ENCODE measurements at regions not wholly inside any gene's neighbourhood (a gene's known extent, or its start where the extent isn't known, plus 50 kb on each side); places are given as distances from the start of the nearest gene placed in this dataset.

DNA sequence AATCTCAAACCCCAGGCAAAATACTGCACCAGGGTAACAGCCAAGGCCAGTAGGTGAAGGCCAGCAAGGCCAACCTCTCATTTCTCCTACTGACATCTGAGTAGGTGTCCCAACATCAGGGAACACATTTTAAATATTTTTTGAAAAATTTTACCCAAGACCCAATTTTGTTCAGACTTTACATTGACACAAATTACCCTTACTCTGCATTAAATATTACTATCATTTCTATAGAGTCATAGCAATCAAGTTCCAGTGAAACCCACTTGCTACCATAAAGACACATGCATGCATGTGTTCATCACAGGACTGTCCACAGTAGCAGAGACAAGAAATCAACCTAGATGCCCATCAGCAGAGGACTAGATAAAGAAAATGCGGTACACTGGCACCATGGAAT, 99.9 kb downstream of the NRN1 start:
- TF ChIP-seq, protein P1, sequence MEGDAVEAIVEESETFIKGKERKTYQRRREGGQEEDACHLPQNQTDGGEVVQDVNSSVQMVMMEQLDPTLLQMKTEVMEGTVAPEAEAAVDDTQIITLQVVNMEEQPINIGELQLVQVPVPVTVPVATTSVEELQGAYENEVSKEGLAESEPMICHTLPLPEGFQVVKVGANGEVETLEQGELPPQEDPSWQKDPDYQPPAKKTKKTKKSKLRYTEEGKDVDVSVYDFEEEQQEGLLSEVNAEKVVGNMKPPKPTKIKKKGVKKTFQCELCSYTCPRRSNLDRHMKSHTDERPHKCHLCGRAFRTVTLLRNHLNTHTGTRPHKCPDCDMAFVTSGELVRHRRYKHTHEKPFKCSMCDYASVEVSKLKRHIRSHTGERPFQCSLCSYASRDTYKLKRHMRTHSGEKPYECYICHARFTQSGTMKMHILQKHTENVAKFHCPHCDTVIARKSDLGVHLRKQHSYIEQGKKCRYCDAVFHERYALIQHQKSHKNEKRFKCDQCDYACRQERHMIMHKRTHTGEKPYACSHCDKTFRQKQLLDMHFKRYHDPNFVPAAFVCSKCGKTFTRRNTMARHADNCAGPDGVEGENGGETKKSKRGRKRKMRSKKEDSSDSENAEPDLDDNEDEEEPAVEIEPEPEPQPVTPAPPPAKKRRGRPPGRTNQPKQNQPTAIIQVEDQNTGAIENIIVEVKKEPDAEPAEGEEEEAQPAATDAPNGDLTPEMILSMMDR (IDR thresholded peaks at IDR 0.05; ENCODE audit: insufficient read depth, low read length, poor library complexity, severe bottlenecking), result no peak
- TF ChIP-seq EZH2phosphoT487 (conservative IDR thresholded peaks at IDR 0.05; ENCODE audit: low read length), result no peak

Data from SU-DHL-6 (cell line).